Occipital lobe (tissue), 1 donor: ENCODE measurements at regions not wholly inside any gene's neighbourhood (a gene's known extent, or its start where the extent isn't known, plus 50 kb on each side); places are given as distances from the start of the nearest gene placed in this dataset.
A peak's percentile ranks its signal among the peaks of the same experiment; 100 is the strongest.

ENCODE experiments used
- DNase-seq: peaks from one replicate; lab custom pipeline; 2025; lab: John Stamatoyannopoulos, UW

DNA sequence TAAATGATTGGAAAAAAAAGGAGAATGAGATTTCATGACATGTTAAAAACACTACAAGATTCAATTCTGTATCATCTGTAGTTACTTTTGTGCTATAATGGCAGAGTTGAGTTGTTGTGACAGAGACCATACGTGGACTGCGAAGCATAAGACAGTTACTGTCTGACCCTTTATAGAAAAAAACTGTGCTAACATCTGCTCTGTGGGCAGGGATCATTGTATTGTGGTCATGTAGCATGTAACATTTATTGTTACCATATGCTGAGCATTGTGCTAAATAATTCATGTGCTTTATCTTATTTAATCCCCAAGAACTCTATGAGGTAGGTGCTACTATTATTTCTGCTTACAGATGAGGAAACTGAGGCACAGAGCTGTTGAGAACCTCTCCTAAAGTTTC is 147.3 kb upstream of the HMHB1 start:
- DNase-seq: no peak

- DNase-seq: no peak
Measured at GRCh38 chr5:143663872-143664271, 148.1 kb upstream of the HMHB1 start.

DNA sequence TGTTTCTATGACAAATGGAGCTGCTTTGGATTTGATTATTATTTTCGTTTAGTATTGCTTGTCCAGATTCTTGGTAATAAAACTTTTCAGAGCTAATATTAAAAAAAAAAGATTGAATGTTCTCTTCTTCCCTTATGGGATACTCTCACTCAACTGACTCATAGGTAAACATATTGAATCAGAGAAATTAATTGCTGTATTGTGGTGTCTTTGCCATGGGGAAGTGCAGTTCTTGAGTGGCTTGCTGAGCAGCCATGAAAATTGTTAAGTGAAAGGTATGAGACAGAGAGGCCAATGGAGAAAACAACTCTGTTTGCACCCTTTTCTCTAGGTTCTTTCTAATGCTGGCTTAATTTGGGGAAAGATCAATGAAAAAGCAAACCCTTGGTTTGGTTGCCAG is 149.9 kb upstream of the HMHB1 start:
- DNase-seq: no peak

- DNase-seq: no peak
Measured at GRCh38 chr5:143660625-143661024, 151.3 kb upstream of the HMHB1 start.

DNA sequence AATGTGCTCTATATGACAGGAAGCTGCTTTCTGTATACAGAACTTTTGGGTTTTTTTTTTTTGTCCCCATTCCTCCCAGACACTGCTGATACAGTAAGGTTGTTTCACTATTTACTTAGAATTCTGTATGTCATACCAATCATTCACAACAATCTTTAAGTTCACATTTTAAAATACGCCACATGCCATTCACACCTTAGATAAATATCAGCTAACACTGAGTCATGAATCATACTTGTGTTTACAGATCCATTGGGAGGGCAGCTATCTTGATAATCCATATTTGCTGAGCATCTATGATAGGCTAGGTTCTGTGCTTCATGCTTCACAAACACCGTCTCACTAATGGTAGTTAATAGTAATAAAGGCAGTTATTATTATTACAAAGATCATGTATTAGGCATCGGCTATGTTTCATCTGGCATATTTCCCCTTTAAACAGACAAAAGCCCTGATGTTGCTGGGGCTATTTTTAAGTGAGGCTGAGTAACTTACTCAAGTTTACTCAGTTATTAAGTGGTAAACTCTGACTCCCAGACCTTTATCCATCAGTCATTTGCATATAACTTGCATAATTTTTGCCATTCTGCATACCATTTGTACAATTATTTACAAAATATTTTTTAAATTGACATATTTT is 152.2 kb upstream of the HMHB1 start:
- DNase-seq: no peak

DNA sequence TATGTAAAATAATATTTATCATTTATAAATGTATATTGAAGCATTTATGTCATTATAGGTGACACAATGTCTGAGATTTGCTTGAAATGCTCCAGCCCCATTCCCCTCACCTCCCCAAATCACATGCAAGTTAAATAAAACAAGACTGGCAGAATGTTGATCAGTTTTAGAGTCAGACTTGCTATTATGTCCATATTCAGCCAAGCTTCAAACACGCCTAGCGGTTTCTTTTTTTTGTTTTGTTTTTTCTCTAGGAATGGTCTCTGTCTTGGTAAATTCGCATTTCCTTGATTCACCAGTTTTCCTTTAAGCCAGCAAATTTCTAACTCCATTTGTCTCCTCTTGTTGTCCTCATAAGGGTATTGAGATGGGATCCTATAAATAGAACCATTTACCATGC is 153.0 kb upstream of the HMHB1 start:
- no peak for DNase-seq

DNA sequence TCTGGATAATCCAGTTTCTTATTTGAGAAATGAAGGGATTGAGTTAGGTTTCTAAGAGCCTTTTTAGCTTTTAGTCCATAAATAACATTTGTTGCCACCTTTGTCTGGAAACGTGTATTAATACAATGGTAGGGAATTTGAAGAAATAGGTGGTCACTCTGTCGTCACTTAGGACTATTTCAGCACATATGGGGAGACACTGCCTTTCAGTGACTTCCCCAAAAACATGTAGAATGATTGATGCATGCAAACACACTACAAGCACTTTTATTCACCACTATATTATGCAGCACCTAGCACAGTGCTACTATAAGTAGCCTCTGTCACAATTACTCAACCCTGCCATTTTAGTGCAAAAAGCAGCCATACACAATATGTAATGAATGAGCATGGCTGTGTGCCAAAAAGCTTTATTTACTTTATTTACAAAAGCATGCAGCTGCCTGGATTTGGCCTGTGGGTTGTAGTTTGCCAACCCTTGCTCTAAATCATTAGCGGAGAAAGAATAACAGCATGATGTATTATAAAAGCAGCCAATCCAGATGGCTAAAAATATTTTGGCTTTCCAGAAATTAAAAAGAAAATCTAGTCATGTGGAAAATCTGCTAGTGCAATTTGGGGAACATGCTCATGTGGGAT is 154.2 kb upstream of the HMHB1 start:
- no peak for DNase-seq

- no peak for DNase-seq
Measured at GRCh38 chr5:143653766-143654282, 158.1 kb upstream of the HMHB1 start.

- no peak for DNase-seq
Measured at GRCh38 chr5:143653256-143653655, 158.7 kb upstream of the HMHB1 start.

GRCh38 chr5:143652108-143652700 is 159.8 kb upstream of the HMHB1 start:
- DNase-seq: peak; percentile 15

DNA sequence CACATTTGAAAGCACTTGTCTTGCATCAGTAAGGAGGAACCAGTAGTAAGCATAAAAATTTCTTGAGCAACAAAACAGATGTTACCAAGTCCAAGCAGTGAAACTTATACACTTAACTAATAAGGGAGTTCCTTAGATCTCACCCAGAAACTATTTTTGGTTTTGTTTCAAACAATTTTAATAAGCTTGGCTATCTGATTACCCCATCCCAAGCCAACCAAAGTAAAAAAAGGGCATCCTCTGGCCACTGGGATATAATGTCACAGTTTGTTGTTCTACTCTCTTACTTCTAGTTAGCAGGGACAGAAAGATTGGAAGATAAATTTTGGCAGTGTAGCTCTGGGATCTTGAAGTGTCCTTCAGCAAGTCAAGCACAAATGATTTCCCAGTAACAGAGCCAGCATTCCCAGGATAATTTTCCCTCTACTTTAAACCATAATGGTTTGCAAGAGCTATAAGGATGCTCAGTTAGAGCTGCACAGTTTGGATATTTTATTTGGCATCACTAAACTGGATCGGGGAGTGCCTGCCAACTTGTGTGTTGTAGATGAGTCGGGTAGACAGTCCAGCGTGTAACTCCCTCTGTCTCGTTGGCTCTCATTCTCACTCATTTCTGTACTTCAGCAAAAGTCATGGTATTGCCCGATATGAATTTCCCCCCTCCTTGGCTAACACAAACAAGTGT is 161.9 kb upstream of the HMHB1 start:
- no peak for DNase-seq

- DNase-seq: no peak
Measured at GRCh38 chr5:143648696-143649095, 163.3 kb upstream of the HMHB1 start.

GRCh38 chr5:143646961-143647360 is 165.0 kb upstream of the HMHB1 start:
- no peak for DNase-seq

DNA sequence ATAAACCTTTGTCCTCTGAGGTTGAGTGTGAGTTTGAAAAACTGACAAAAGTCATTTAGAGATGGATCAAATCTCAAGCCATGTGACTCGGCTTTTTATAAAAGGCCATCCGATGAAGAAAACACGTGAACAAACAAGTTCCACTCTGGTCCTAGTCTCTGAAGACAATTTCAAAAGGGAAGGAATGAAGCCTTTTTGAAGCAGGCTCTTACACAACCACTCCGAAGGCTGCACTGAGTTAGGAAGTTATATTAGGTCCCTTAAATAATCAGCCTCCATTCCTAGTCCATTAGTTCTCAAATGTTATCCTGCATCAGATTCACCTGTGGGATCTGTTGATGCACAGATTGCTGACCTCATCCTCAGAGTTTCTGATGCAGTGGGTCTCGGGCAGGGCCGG is 166.6 kb upstream of the HMHB1 start:
- DNase-seq: no peak

DNA sequence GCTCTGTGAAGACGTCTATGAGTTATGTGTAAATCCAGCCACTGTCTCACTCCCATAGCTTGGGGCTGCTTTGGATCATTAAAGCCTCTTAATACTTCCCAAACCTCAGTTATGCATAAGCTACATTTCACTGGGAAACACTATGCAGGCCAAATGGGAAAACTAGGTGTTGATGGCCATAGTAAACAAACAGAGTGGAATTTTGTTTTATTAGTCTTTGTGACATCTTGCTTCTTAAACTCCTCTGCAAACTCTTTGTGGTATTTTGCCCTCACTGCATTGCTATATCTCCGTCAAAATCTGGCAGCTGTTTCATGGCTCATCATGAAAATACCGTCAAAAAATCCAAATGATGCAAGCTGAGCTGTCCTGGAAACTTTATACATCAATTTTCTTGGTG is 167.2 kb upstream of the HMHB1 start:
- DNase-seq: no peak

DNA sequence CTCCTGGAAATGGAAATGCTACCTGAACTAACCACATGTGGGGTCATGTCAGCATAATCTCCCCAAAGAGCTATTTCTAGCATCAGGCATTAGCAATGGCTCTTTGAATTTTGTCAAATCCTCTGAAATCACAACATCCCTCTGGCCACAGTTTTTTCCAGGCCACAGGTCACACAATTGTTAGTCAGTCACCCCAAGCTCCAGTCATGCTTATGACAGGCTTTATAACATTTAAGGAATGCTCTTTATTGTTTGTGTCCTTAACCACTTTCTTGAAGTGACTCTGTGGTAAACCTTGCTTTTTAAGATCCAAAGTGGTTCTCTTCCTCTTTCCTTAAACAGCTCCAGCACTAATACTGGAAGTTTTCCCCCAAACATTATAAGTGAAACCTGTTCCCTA is 169.2 kb upstream of the HMHB1 start:
- no peak for DNase-seq

- no peak for DNase-seq
Measured at GRCh38 chr5:143641549-143642355, 170.2 kb upstream of the HMHB1 start.

- DNase-seq: no peak
Measured at GRCh38 chr5:143638654-143639053, 173.3 kb upstream of the HMHB1 start.

- no peak for DNase-seq
Measured at GRCh38 chr5:143636931-143637528, 174.9 kb upstream of the HMHB1 start.

DNA sequence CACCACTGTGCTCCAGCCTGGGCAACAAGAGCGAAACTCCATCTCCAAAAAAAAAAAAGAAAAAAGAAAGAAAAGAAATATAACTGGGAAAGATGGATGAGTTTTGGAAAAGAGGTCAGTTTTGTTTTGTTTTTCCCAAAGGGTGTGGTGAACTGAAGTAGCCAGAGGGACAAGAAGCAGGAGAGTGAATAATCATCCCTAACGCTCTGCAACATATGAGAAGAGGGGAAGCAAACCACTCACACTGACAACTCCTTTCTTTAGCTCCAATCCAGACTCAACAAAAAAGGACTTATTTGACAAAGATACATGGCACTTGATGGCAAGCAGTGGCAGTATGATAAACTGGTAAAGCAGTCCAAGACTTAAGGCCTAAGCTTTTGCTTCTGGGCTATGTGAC is 176.1 kb upstream of the HMHB1 start:
- DNase-seq: no peak

DNA sequence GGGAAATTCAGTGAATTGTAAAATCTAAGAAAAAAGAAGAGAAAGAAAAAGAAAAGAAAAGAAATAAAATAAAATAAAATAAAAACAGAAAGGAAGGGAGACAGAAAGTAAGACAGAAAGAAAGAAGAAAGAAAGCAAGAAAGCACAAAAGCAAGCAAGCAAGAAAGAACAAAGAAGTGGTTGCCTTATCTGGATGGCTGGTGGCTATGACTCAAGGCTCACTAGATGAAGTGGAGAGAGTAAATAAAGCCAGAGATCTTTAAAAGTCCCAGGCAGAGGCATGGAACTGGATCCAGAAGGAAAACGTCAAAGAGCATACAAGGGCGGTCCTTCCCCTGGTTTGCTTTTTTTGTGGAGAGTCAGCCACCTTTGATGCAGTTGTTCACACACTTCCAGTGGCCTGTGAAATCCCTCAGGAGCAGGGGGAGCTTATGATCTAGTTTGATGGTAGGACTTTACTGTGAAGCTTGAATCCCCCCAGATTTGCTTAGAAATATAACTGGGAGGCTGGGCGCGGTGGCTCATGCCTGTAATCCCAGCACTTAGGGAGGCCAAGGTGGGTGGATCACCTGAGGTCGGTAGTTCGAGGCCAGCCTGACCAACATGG is 176.7 kb upstream of the HMHB1 start:
- no peak for DNase-seq
